ENCODE measurements at regions not wholly inside any gene's neighbourhood (a gene's known extent, or its start where the extent isn't known, plus 50 kb on each side); places are given as distances from the start of the nearest gene placed in this dataset.

DNA sequence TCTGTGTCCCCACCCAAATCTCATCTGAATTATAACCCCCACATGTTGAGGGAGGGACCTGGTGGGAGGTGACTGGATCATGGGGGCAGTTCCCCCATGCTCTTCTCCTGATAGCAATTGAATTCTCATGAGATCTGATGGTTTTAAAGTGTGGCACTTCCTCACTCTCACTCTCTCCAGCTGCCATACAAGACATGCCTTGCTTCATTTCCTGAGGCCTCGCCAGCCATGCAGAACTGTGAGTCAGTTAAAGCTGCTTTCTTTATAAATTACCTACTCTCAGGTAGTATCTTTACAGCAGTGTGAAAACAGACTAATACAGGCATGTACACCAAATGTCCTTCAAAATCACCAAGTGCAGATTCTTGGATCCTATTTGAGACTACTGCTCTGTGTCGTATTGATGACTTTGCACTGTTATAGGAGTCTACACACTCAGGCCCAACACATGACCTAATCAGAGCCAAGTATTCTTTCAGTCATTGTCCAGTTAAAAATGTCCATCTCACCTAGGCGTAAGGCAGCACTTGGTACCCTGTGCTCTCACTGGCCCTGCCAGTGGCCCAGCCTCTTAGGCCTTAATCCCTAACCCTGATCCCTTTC is 52.8 kb upstream of the UST start:
- no peak for TF ChIP-seq CTCF (conservative IDR thresholded peaks at IDR 0.05; ENCODE audit: low read depth, low read length)
- H3K4me3 ChIP-seq (ENCODE audit: low read depth, low read length), result no peak overlapping the region
- DNase-seq (ENCODE audit: low read depth), result peak; percentile 19
